ENCODE measurements at regions not wholly inside any gene's neighbourhood (a gene's known extent, or its start where the extent isn't known, plus 50 kb on each side); places are given as distances from the start of the nearest gene placed in this dataset.

DNA sequence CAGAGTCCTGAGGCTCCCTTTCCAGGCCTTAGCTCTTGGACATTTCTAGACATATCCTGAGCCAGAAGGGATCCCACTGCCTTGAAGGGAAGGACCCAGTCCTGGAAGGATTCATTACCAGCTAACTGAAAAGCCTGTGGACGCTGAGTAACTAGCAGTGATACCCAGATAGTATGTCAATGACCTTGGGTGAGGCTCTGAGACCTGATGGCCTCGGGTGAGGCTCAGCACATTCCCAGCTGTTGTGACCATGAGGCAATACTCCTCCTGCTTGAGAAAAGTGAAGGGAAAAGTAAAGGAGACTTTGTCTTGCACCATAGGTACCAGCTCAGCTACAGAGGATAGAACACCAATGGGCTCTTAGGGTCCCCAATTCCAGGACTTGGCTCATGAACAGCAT is 268.1 kb downstream of the DKK2 start:
- no peak overlapping the region for H3K14ac ChIP-seq (ENCODE audit: insufficient read depth, low read length)
- no peaks in the 10 kb centered on the region for H3K79me2 ChIP-seq (ENCODE audit: insufficient read depth, low read length)
- H3K4me1 Mint-ChIP-seq: no peaks in the 10 kb centered on the region
- H3K18ac ChIP-seq (ENCODE audit: insufficient read length, low read depth, low read length): no peak overlapping the region
- H3K4me3 Mint-ChIP-seq: no peak overlapping the region
- no peak overlapping the region for H4K8ac ChIP-seq (replicated peaks; ENCODE audit: insufficient read length, low read depth, low read length)
- no peak overlapping the region for H2BK5ac ChIP-seq (ENCODE audit: insufficient read length, low read length)
- no peaks in the 10 kb centered on the region for H4K20me1 ChIP-seq (ENCODE audit: control insufficient read depth, insufficient read depth, insufficient read length)
- no peak for TF ChIP-seq CTCF (conservative IDR thresholded peaks at IDR 0.05)
- H3K56ac ChIP-seq (ENCODE audit: insufficient read length, low read depth, low read length): no peak overlapping the region
- no peak overlapping the region for H2BK12ac ChIP-seq (ENCODE audit: insufficient read length, low read depth, low read length)
- H3K79me1 ChIP-seq (ENCODE audit: insufficient read depth, low read depth, low read length, poor library complexity, severe bottlenecking): no peaks in the 10 kb centered on the region
- DNase-seq: no peak
- no peaks in the 10 kb centered on the region for H3K9me3 ChIP-seq (ENCODE audit: control insufficient read depth, low read depth, low read length)
- no peaks in the 10 kb centered on the region for H3K27me3 Mint-ChIP-seq (ENCODE audit: low read depth)
- no peak overlapping the region for H3K4me2 ChIP-seq (ENCODE audit: insufficient read depth, insufficient read length, low read length)
- H3K36me3 Mint-ChIP-seq (ENCODE audit: insufficient read depth in 1 of 3, low read depth in 3 of 3): no peaks in the 10 kb centered on the region
- H3K27me3 ChIP-seq (ENCODE audit: insufficient read depth, low read length): no peaks in the 10 kb centered on the region
- WGBS (ENCODE audit: extremely low coverage, insufficient read length, low lambda C conversion rate): no CpG with 5 or more reads among the region's 2 CpGs
- H2AFZ ChIP-seq (ENCODE audit: low read length): no peak overlapping the region
- H2BK15ac ChIP-seq (ENCODE audit: low read depth, low read length): no peak overlapping the region
- no peak overlapping the region for H2BK20ac ChIP-seq (ENCODE audit: low read depth, low read length, poor library complexity, severe bottlenecking)
- no peak overlapping the region for H4K91ac ChIP-seq (ENCODE audit: insufficient read length, low read depth, low read length)
- H3K4ac ChIP-seq (ENCODE audit: low read depth, low read length): no peak overlapping the region
- no peak overlapping the region for H4K5ac ChIP-seq (ENCODE audit: insufficient read length, low read depth, low read length)
- no peak overlapping the region for H2BK120ac ChIP-seq (ENCODE audit: low read depth, low read length, poor library complexity, severe bottlenecking)
- H2AK5ac ChIP-seq (ENCODE audit: insufficient read length, low read length): no peak overlapping the region
- H3K27ac Mint-ChIP-seq: no peak overlapping the region
- no peaks in the 10 kb centered on the region for H3K4me1 ChIP-seq (ENCODE audit: insufficient read depth, low read length)
- no peaks in the 10 kb centered on the region for H3K23me2 ChIP-seq (ENCODE audit: insufficient read length, low read depth, low read length, poor library complexity, severe bottlenecking)
- no peak overlapping the region for H3T11ph ChIP-seq (ENCODE audit: low read length)
- H3K9ac ChIP-seq (ENCODE audit: extremely low read depth, insufficient read length, low read length): no peak overlapping the region
- H3K9me3 Mint-ChIP-seq: peaks cover 0 to 4% of the 10 kb centered on the region in 2 experiments; a peak in 1 of 5 replicates
- no peak overlapping the region for H3K23ac ChIP-seq (ENCODE audit: insufficient read length, low read depth, low read length)
- H3K27ac ChIP-seq (ENCODE audit: insufficient read length, low read depth, low read length): no peak overlapping the region

Measured in H9 (cell line).